NOMO-1 treated with DMSO at 0.1 percent for 48 hours (cell line): ENCODE measurements at regions not wholly inside any gene's neighbourhood (a gene's known extent, or its start where the extent isn't known, plus 50 kb on each side); places are given as distances from the start of the nearest gene placed in this dataset.
A peak's percentile ranks its signal among the peaks of the same experiment; 100 is the strongest.

Experiments used
- DNase-seq: peaks from one replicate; lab custom pipeline; 2025; ENCODE audit not compliant: unreplicated experiment; lab: John Stamatoyannopoulos, UW

GRCh38 chr20:19074356-19074755 is 138.1 kb upstream of the SLC24A3 start:
- DNase-seq = no peak

GRCh38 chr20:19074828-19075516 is 137.5 kb upstream of the SLC24A3 start:
- DNase-seq = peak; percentile 97

GRCh38 chr20:19077370-19078220 is 134.8 kb upstream of the SLC24A3 start:
- peak; percentile 6 for DNase-seq

GRCh38 chr20:19078448-19079373 is 133.7 kb upstream of the SLC24A3 start:
- no peak for DNase-seq

GRCh38 chr20:19079536-19080299 is 132.7 kb upstream of the SLC24A3 start:
- no peak for DNase-seq

- no peak for DNase-seq
Measured at GRCh38 chr20:19081937-19082336, 130.5 kb upstream of the SLC24A3 start.

GRCh38 chr20:19083136-19083621 is 129.3 kb upstream of the SLC24A3 start:
- DNase-seq = no peak

- no peak for DNase-seq
Measured at GRCh38 chr20:19090332-19090731, 122.1 kb upstream of the SLC24A3 start.

- DNase-seq = no peak
Measured at GRCh38 chr20:19094959-19095541, 117.4 kb upstream of the SLC24A3 start.

- no peak for DNase-seq
Measured at GRCh38 chr20:19095762-19096161, 116.7 kb upstream of the SLC24A3 start.

GRCh38 chr20:19096843-19097242 is 115.6 kb upstream of the SLC24A3 start:
- DNase-seq = no peak

- DNase-seq = no peak
Measured at GRCh38 chr20:19098117-19098516, 114.3 kb upstream of the SLC24A3 start.

- no peak for DNase-seq
Measured at GRCh38 chr20:19098806-19099578, 113.5 kb upstream of the SLC24A3 start.

GRCh38 chr20:19099596-19100545 is 112.6 kb upstream of the SLC24A3 start:
- DNase-seq = no peak

- DNase-seq = no peak
Measured at GRCh38 chr20:19100975-19101374, 111.5 kb upstream of the SLC24A3 start.

GRCh38 chr20:19104186-19104585 is 108.3 kb upstream of the SLC24A3 start:
- DNase-seq = no peak

GRCh38 chr20:19108155-19108554 is 104.3 kb upstream of the SLC24A3 start:
- no peak for DNase-seq

GRCh38 chr20:19110285-19110684 is 102.2 kb upstream of the SLC24A3 start:
- no peak for DNase-seq
